B cell (primary cell): ENCODE measurements at regions not wholly inside any gene's neighbourhood (a gene's known extent, or its start where the extent isn't known, plus 50 kb on each side); places are given as distances from the start of the nearest gene placed in this dataset.

Experiments
- ATAC-seq: fragments of 200-7000 bp; cut with Tn5 transposase; one replicate; pipeline ENCODE4 v1.10.0; 2021; ENCODE audit warnings: low read depth, mild to moderate bottlenecking, moderate number of reproducible peaks, moderate library complexity
- CTCF ChIA-PET: fragments of 350-600 bp; sonication (Branson Sonifier 250); formaldehyde crosslinking; loops from one replicate; lab custom pipeline; 2021; ENCODE audit warnings: antibody characterized with exemption, inconsistent platforms; lab: Charles Lee
- POLR2A ChIA-PET: fragments of 350-600 bp; sonication (Branson Sonifier 250); formaldehyde crosslinking; loops from one replicate; lab custom pipeline; 2021; ENCODE audit warnings: antibody characterized with exemption; lab: Charles Lee
- DNase-seq: peaks from one replicate; pipeline ENCODE4 v3.0.0; 2013
- H2AFZ ChIP-seq: 2 replicates; pipeline ENCODE4 v1.6.1; 2012; ENCODE audit warnings: mild to moderate bottlenecking, low read depth, low read length; ENCODE audit not compliant: insufficient read depth, poor library complexity, severe bottlenecking
- H3K27ac ChIP-seq, 2 donors: 1 replicate in 1 of 2; 2 replicates in 1 of 2; pipeline ENCODE4 v1.5.1; 2012 to 2013; ENCODE audit warnings: low read length in 2 of 2, mild to moderate bottlenecking in 2 of 2, moderate library complexity in 1 of 2
- H3K27me3 ChIP-seq, 4 experiments: fragments of 200-600 bp in 1 of 4; sonication (generic) in 1 of 4; replicated peaks in 1 of 4; 1 replicate in 2 of 4; 2 replicates in 2 of 4; pipeline versions ENCODE4 v1.6.1 to v1.7.0; 2013 to 2016; ENCODE audit warnings: low read length in 3 of 4, mild to moderate bottlenecking in 2 of 4, mixed read lengths in 1 of 4, moderate library complexity in 1 of 4; ENCODE audit not compliant: insufficient read depth in 4 of 4, control insufficient read depth in 3 of 4; ENCODE audit errors: control extremely low read depth in 1 of 4
- H3K36me3 ChIP-seq, 2 experiments: replicated peaks in 1 of 2; 1 replicate in 1 of 2; 2 replicates in 1 of 2; pipeline versions ENCODE4 v1.6.1 to v1.7.1; 2013; ENCODE audit warnings: low read length in 1 of 2; ENCODE audit not compliant: insufficient read depth in 2 of 2, control insufficient read depth in 1 of 2; ENCODE audit errors: control extremely low read depth in 1 of 2, extremely low read depth in 1 of 2
- H3K4me1 ChIP-seq, 2 donors: fragments of 200-600 bp in 1 of 2; sonication (generic) in 1 of 2; 1 replicate in 1 of 2; 2 replicates in 1 of 2; pipeline versions ENCODE4 v1.5.1 to v1.6.1; 2013 to 2017; ENCODE audit warnings: low read length in 2 of 2; ENCODE audit not compliant: control insufficient read depth in 2 of 2, insufficient read depth in 2 of 2
- H3K4me2 ChIP-seq: replicated peaks from 2 replicates; pipeline ENCODE3; 2012; ENCODE audit warnings: mild to moderate bottlenecking, low read depth, low read length; ENCODE audit not compliant: poor library complexity, severe bottlenecking
- H3K4me3 ChIP-seq, 5 experiments: fragments of 200-600 bp in 1 of 5; sonication (generic) in 1 of 5; 1 replicate in 3 of 5; 2 replicates in 2 of 5; pipeline versions ENCODE4 v1.5.1 to v1.7.0; 2011 to 2016; ENCODE audit warnings: low read length in 4 of 5, mild to moderate bottlenecking in 4 of 5, low read depth in 2 of 5, control low read depth in 1 of 5, moderate library complexity in 1 of 5; ENCODE audit not compliant: insufficient read depth in 1 of 5; ENCODE audit errors: control extremely low read depth in 1 of 5, extremely low read depth in 1 of 5
- H3K79me2 ChIP-seq: fragments of 200-600 bp; sonication (generic); one replicate; pipeline ENCODE4 v1.6.0; 2016; ENCODE audit warnings: low read length; ENCODE audit not compliant: control insufficient read depth, insufficient read depth
- H3K9ac ChIP-seq: fragments of 200-600 bp; sonication (generic); 2 replicates; pipeline ENCODE4 v1.6.1; 2017; ENCODE audit warnings: mild to moderate bottlenecking, low read length, moderate library complexity
- H3K9me3 ChIP-seq, 3 donors: one replicate each; pipeline versions ENCODE4 v1.6.1 to v1.7.1; 2013; ENCODE audit warnings: low read length in 2 of 3; ENCODE audit not compliant: control insufficient read depth in 2 of 3, insufficient read depth in 1 of 3; ENCODE audit errors: control extremely low read depth in 1 of 3
- H4K20me1 ChIP-seq: 2 replicates; pipeline ENCODE4 v1.6.0; 2012; ENCODE audit warnings: mild to moderate bottlenecking, low read length; ENCODE audit not compliant: insufficient read depth, control insufficient read depth, poor library complexity, severe bottlenecking
- H3K27ac Mint-ChIP-seq: one replicate; pipeline ENCODE4 v1.8.0; 2021; ENCODE audit warnings: mixed read lengths
- H3K27me3 Mint-ChIP-seq: one replicate; pipeline ENCODE4 v1.8.0; 2021; ENCODE audit warnings: mixed read lengths
- H3K4me1 Mint-ChIP-seq: one replicate; pipeline ENCODE4 v1.8.0; 2021; ENCODE audit warnings: mixed read lengths
- H3K4me3 Mint-ChIP-seq: one replicate; pipeline ENCODE4 v1.8.0; 2021; ENCODE audit warnings: mixed read lengths
- H3K9me3 Mint-ChIP-seq: one replicate; pipeline ENCODE4 v1.8.0; 2022; ENCODE audit warnings: mixed read lengths; ENCODE audit not compliant: insufficient read depth
- EZH2 ChIP-seq: IDR thresholded peaks from 2 replicates; pipeline ENCODE4 v1.6.1; 2012; ENCODE audit warnings: borderline replicate concordance, low read depth, mild to moderate bottlenecking, moderate library complexity, low read length; ENCODE audit not compliant: insufficient read depth, poor library complexity, severe bottlenecking
- WGBS: methylation state at CpG from one replicate; pipeline ENCODE4 v1.1.5; 2013; ENCODE audit warnings: missing lambda C conversion rate; ENCODE audit not compliant: insufficient coverage; 5-methylcytosine and 5-hydroxymethylcytosine counted together
- intact Hi-C: fragments of 100-400 bp; cut with micrococcal nuclease; formaldehyde crosslinking; loops from one replicate; pipeline ENCODE4 v1.10.0; 2022
- TF ChIP-seq, protein P1 (sequence below): fragments of 200-600 bp; IDR thresholded peaks from one replicate; pipeline ENCODE4 v1.8.0; 2022; ENCODE audit warnings: antibody characterized with exemption, mild to moderate bottlenecking

DNA sequence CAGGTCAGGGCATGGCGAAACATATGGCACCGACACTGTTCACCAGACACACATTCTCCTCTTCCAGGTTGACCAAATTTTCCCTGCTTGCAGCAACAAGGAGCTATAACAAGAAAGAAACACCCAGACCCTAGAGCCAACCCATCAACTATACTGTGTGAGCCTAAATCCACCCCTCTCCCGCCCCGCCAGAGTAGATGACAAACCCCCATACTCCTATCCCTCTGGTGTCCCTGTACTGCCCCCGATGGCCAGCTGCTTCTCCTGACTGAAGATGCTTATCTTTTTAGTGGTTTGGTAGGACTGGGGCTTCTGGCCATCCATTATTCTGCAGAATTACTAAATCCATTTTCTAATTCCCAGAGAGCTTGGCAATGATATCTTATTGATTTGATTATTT lies 70.1 kb upstream of the EEPD1 start:
- H2AFZ ChIP-seq = no peak overlapping the region
- no peaks in the 10 kb centered on the region for H3K36me3 ChIP-seq
- no peaks in the 10 kb centered on the region for H3K9me3 ChIP-seq
- no peaks in the 10 kb centered on the region for H3K79me2 ChIP-seq
- Mint-ChIP-seq H3K27ac (no peak overlapping the region), H3K4me3 (no peak overlapping the region), H3K4me1 (no peaks in the 10 kb centered on the region), H3K9me3 (no peaks in the 10 kb centered on the region), H3K27me3 (peaks cover 12% of the 10 kb centered on the region)
- H3K9ac ChIP-seq = no peak overlapping the region
- TF ChIP-seq, protein P1, sequence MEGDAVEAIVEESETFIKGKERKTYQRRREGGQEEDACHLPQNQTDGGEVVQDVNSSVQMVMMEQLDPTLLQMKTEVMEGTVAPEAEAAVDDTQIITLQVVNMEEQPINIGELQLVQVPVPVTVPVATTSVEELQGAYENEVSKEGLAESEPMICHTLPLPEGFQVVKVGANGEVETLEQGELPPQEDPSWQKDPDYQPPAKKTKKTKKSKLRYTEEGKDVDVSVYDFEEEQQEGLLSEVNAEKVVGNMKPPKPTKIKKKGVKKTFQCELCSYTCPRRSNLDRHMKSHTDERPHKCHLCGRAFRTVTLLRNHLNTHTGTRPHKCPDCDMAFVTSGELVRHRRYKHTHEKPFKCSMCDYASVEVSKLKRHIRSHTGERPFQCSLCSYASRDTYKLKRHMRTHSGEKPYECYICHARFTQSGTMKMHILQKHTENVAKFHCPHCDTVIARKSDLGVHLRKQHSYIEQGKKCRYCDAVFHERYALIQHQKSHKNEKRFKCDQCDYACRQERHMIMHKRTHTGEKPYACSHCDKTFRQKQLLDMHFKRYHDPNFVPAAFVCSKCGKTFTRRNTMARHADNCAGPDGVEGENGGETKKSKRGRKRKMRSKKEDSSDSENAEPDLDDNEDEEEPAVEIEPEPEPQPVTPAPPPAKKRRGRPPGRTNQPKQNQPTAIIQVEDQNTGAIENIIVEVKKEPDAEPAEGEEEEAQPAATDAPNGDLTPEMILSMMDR = no peak
- TF ChIP-seq EZH2 = no peak
- DNase-seq = no peak
- no peak overlapping the region for H3K4me3 ChIP-seq
- no peaks in the 10 kb centered on the region for H4K20me1 ChIP-seq
- H3K4me1 ChIP-seq = no peaks in the 10 kb centered on the region
- ChIA-PET CTCF (no interaction called here), POLR2A (no interaction called here)
- no peak for ATAC-seq
- no peak overlapping the region for H3K27ac ChIP-seq
- 94% methylated on average over 2 of the region's 5 CpGs for WGBS
- intact Hi-C loops = no loop called here
- no peaks in the 10 kb centered on the region for H3K27me3 ChIP-seq
- no peak overlapping the region for H3K4me2 ChIP-seq

DNA sequence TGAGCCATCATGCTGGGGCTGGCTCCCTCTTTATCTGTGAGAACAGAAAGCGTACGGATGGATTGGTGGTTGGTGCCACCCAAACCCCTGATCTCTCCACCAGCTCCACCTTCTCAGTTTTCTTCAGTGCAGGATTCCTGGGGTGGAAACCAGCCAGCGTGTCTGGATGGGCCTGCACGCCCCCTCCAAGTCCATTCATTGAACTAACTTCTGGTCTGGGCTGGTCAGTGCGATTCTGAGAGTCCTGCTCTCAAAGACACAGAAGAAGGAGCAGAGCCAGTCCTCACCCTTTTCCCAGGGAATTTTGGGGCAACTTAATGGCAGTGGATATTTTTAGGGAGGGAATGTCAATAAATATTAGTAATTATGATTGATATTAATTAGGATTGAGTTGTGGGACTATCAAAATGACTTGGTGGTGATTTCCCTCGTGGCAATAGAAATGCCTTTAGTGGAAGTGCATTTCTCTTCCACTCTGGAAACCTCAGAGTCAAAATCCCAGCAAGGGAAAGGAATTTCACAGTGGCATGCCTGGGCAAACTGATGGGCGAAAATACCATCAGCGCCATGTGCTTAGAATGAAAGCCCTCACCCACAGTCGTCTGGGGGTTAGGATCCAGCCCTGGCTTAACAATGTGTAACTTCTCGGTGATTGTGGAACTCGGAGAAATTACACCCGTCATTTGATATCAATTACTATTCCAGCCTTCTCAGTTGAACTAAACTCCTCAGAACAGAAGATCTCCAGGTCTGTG lies 69.3 kb upstream of the EEPD1 start:
- POLR2A ChIA-PET = no interaction called here

More for the DNA sequence above, 69.3 kb upstream of the EEPD1 start:
- Mint-ChIP-seq H3K27me3 (peaks cover 12% of the 10 kb centered on the region), H3K27ac (no peak overlapping the region), H3K4me1 (no peaks in the 10 kb centered on the region), H3K4me3 (no peak overlapping the region), H3K9me3 (peaks cover 3% of the 10 kb centered on the region)
- Histone ChIP-seq H3K4me2 (no peak overlapping the region), H2AFZ (no peak overlapping the region), H3K4me1 (no peaks in the 10 kb centered on the region), H3K4me3 (no peak overlapping the region), H3K27ac (no peak overlapping the region), H3K27me3 (no peaks in the 10 kb centered on the region), H3K36me3 (no peaks in the 10 kb centered on the region), H4K20me1 (no peaks in the 10 kb centered on the region), H3K9me3 (no peaks in the 10 kb centered on the region), H3K9ac (no peak overlapping the region), H3K79me2 (no peaks in the 10 kb centered on the region)
- CTCF ChIA-PET = no interaction called here
- DNase-seq (no peak), ATAC-seq (no peak)
- no peak for TF ChIP-seq EZH2
- TF ChIP-seq, protein P1 = no peak
- 90% methylated on average over 11 of the region's 12 CpGs for WGBS
- intact Hi-C loops = no loop called here
